ENCODE measurements at regions not wholly inside any gene's neighbourhood (a gene's known extent, or its start where the extent isn't known, plus 50 kb on each side); places are given as distances from the start of the nearest gene placed in this dataset.

DNA sequence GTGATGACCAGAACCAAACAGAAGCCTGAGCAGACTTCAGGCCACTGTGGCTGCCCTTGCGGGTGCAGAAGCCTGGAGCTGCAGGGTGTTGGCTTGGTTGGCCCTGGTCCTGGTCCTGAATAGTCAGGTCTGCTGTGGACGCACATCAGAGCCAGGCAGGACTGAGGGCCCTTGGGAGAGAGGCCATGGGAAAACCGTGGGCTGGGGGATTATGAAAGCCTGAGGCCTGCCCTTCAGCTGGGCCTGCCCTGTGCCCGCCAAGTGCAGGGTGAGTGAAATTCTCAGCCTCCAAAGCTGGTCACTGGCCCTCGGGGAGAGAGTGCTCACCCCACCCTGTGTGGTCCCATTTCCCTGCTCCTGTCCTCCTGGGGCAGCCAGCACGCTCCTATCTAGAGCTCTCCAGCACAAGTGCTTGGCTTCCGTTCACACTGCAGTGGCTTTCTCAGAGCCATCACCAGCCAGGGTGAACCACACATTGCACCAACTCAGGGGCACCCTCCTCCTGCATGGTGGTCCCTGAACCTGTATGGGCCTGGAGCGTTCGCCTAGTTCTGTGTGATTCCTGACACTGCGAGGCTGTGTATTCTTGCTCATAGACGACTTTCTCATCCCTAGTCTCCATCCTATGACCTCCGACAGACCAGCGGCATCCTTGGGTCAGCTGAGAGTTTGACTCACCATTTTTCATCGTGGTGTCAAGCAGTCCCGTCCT, 146.1 kb downstream of the TTLL2 start:
- no peak overlapping the region for H3K4me3 ChIP-seq (ENCODE audit: low read length)
- H3K36me3 ChIP-seq (ENCODE audit: insufficient read depth, low read length): no peaks in the 10 kb centered on the region
- no peak overlapping the region for H3K27ac ChIP-seq (ENCODE audit: low read depth, low read length)
- H3K27me3 ChIP-seq (ENCODE audit: insufficient read depth, low read length): no peaks in the 10 kb centered on the region
- WGBS: 90% methylated on average over 15 of the region's 15 CpGs
- H3K4me1 ChIP-seq (ENCODE audit: insufficient read depth, low read length): peaks cover 18% of the 10 kb centered on the region
- no peak overlapping the region for H3K9ac ChIP-seq (ENCODE audit: low read depth, low read length)
- no peaks in the 10 kb centered on the region for H3K9me3 ChIP-seq (ENCODE audit: insufficient read depth, low read depth, low read length)

GRCh38 chr6:167471548-167471930, 146.7 kb downstream of the TTLL2 start:
- Histone ChIP-seq H3K27ac (ENCODE audit: low read depth, low read length) (no peak overlapping the region), H3K4me1 (ENCODE audit: insufficient read depth, low read length) (peaks cover 23% of the 10 kb centered on the region), H3K27me3 (ENCODE audit: insufficient read depth, low read length) (no peaks in the 10 kb centered on the region), H3K36me3 (ENCODE audit: insufficient read depth, low read length) (no peaks in the 10 kb centered on the region), H3K4me3 (ENCODE audit: low read length) (no peak overlapping the region), H3K9ac (ENCODE audit: low read depth, low read length) (no peak overlapping the region), H3K9me3 (ENCODE audit: insufficient read depth, low read depth, low read length) (no peaks in the 10 kb centered on the region)
- 96% methylated on average over 10 of the region's 10 CpGs for WGBS

DNA sequence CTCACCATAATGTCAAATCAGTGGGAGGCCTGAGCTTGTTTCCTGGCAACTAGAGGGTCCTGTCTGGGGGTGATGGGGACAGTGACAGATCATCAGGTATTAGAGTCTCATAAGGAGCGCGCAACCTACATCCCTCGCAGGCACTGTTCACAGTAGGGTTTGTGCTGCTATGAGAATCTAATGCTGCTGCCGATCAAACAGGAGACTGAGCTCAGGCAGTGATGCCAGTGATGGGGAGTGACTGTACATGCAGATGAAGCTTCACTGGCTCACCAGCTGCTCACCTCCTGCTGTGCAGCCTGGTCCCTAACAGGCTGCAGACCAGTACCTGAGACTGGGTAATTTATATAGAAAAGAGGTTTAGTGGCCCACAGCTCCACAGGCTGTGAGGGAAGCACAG, 147.3 kb downstream of the TTLL2 start:
- peaks cover 26% of the 10 kb centered on the region for H3K4me1 ChIP-seq (ENCODE audit: insufficient read depth, low read length)
- H3K9ac ChIP-seq (ENCODE audit: low read depth, low read length): no peak overlapping the region
- no peak overlapping the region for H3K4me3 ChIP-seq (ENCODE audit: low read length)
- 95% methylated on average over 4 of the region's 4 CpGs for WGBS
- no peak overlapping the region for H3K27ac ChIP-seq (ENCODE audit: low read depth, low read length)
- no peaks in the 10 kb centered on the region for H3K27me3 ChIP-seq (ENCODE audit: insufficient read depth, low read length)
- no peaks in the 10 kb centered on the region for H3K36me3 ChIP-seq (ENCODE audit: insufficient read depth, low read length)
- H3K9me3 ChIP-seq (ENCODE audit: insufficient read depth, low read depth, low read length): no peaks in the 10 kb centered on the region

- H3K4me3 ChIP-seq (ENCODE audit: low read length): no peak overlapping the region
- no peaks in the 10 kb centered on the region for H3K36me3 ChIP-seq (ENCODE audit: insufficient read depth, low read length)
- WGBS: 79% methylated on average over 1 of the region's 1 CpG
- no peaks in the 10 kb centered on the region for H3K27me3 ChIP-seq (ENCODE audit: insufficient read depth, low read length)
- no peak overlapping the region for H3K9ac ChIP-seq (ENCODE audit: low read depth, low read length)
- H3K4me1 ChIP-seq (ENCODE audit: insufficient read depth, low read length): peaks cover 26% of the 10 kb centered on the region
- H3K9me3 ChIP-seq (ENCODE audit: insufficient read depth, low read depth, low read length): no peaks in the 10 kb centered on the region
- no peak overlapping the region for H3K27ac ChIP-seq (ENCODE audit: low read depth, low read length)
Observed at GRCh38 chr6:167472880-167473279, 148.0 kb downstream of the TTLL2 start.

DNA sequence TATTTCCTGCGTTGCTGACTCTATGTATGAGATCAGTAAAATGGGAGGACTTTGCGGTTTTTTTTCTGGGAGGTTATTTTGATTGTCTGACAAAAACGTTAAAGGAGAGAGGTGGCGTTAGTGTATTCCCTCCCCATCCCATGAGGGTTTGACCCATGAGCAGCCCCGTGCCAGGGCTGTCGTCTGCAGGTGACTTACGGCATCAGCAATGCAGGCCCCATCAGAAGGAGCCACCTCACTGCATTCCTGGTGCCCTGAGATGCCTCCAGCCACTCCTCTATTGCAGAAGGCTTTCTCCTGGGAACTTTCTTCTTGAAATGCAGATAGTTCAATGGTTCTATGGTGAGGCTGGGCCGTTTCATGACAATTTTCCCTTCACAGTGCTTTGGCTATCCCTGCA, 149.3 kb downstream of the TTLL2 start:
- H3K27me3 ChIP-seq (ENCODE audit: insufficient read depth, low read length): no peaks in the 10 kb centered on the region
- no peak overlapping the region for H3K9ac ChIP-seq (ENCODE audit: low read depth, low read length)
- no peaks in the 10 kb centered on the region for H3K36me3 ChIP-seq (ENCODE audit: insufficient read depth, low read length)
- H3K27ac ChIP-seq (ENCODE audit: low read depth, low read length): no peak overlapping the region
- H3K4me1 ChIP-seq (ENCODE audit: insufficient read depth, low read length): peaks cover 26% of the 10 kb centered on the region
- 82% methylated on average over 8 of the region's 8 CpGs for WGBS
- no peaks in the 10 kb centered on the region for H3K9me3 ChIP-seq (ENCODE audit: insufficient read depth, low read depth, low read length)
- no peak overlapping the region for H3K4me3 ChIP-seq (ENCODE audit: low read length)

GRCh38 chr6:167474725-167475124, 149.8 kb downstream of the TTLL2 start:
- no peaks in the 10 kb centered on the region for H3K36me3 ChIP-seq (ENCODE audit: insufficient read depth, low read length)
- peaks cover 24% of the 10 kb centered on the region for H3K4me1 ChIP-seq (ENCODE audit: insufficient read depth, low read length)
- 93% methylated on average over 3 of the region's 3 CpGs for WGBS
- no peaks in the 10 kb centered on the region for H3K27me3 ChIP-seq (ENCODE audit: insufficient read depth, low read length)
- no peaks in the 10 kb centered on the region for H3K9me3 ChIP-seq (ENCODE audit: insufficient read depth, low read depth, low read length)
- H3K27ac ChIP-seq (ENCODE audit: low read depth, low read length): no peak overlapping the region
- H3K4me3 ChIP-seq (ENCODE audit: low read length): no peak overlapping the region
- no peak overlapping the region for H3K9ac ChIP-seq (ENCODE audit: low read depth, low read length)

DNA sequence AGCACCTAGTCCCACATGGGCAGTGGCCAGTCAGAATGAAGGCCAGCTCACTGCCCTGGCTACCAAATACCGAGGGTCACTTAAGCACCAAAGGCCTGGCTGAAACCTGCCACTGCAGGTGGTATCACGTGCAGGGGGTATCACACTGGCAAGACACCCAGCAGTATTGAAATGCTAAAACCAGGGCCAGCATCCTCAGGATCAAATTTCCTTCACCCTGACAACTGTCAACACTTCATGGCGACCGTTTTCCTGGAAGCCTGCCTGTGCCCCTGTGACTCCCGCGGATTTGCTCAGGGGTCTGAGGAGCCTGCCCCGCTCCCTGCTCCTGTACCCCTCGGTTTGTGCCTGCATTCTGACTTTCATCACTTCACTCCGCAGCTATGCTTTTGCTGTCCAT, 151.1 kb downstream of the TTLL2 start:
- peaks cover 32% of the 10 kb centered on the region for H3K4me1 ChIP-seq (ENCODE audit: insufficient read depth, low read length)
- no peak overlapping the region for H3K4me3 ChIP-seq (ENCODE audit: low read length)
- H3K9ac ChIP-seq (ENCODE audit: low read depth, low read length): no peak overlapping the region
- no peaks in the 10 kb centered on the region for H3K36me3 ChIP-seq (ENCODE audit: insufficient read depth, low read length)
- H3K27ac ChIP-seq (ENCODE audit: low read depth, low read length): no peak overlapping the region
- H3K9me3 ChIP-seq (ENCODE audit: insufficient read depth, low read depth, low read length): no peaks in the 10 kb centered on the region
- WGBS: 8% methylated on average over 9 of the region's 9 CpGs
- H3K27me3 ChIP-seq (ENCODE audit: insufficient read depth, low read length): no peaks in the 10 kb centered on the region

DNA sequence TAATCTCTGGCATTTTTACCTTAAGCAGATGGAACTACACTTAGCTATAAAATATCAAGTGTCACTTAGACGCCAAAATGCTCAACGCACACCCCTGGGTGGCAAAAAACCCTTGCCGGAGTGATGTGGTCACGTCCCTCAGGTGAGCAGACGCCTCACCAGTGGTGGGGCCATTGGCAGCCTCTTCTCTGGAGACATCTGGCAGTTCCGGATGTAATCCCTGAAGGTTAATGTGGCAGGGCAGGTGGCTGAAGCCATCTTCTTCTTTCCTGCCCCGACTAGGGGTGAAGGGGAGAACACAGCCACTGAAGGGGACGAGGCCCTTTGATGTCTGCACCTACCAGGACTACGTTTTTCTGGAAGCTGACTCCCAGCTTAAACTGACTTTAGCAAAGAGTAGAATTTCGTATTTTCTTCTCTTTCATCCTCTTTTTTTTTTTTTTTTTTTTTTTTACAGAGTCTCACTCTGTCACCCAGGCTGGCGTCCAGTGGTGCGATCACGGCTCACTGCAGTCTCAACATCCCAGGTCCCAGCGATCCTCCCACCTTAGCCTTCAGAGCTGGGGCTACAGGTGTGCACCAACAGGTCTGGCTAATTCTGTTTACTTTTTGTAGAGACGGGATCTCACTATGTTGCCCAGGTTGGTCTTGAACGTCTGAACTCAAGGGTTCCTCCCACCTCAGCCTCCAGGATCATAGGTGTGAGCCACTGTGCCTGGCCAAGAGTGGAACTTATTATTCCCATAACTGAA, 152.1 kb downstream of the TTLL2 start:
- no peak overlapping the region for H3K27ac ChIP-seq (ENCODE audit: low read depth, low read length)
- no peak overlapping the region for H3K4me3 ChIP-seq (ENCODE audit: low read length)
- H3K4me1 ChIP-seq (ENCODE audit: insufficient read depth, low read length): peaks cover 32% of the 10 kb centered on the region
- H3K9ac ChIP-seq (ENCODE audit: low read depth, low read length): no peak overlapping the region
- WGBS: 87% methylated on average over 16 of the region's 16 CpGs
- no peaks in the 10 kb centered on the region for H3K36me3 ChIP-seq (ENCODE audit: insufficient read depth, low read length)
- H3K27me3 ChIP-seq (ENCODE audit: insufficient read depth, low read length): no peaks in the 10 kb centered on the region
- H3K9me3 ChIP-seq (ENCODE audit: insufficient read depth, low read depth, low read length): no peaks in the 10 kb centered on the region

- H3K4me3 ChIP-seq (ENCODE audit: low read length): no peak overlapping the region
- 92% methylated on average over 9 of the region's 9 CpGs for WGBS
- H3K27ac ChIP-seq (ENCODE audit: low read depth, low read length): no peak overlapping the region
- no peaks in the 10 kb centered on the region for H3K9me3 ChIP-seq (ENCODE audit: insufficient read depth, low read depth, low read length)
- no peak overlapping the region for H3K9ac ChIP-seq (ENCODE audit: low read depth, low read length)
- peaks cover 30% of the 10 kb centered on the region for H3K4me1 ChIP-seq (ENCODE audit: insufficient read depth, low read length)
- H3K36me3 ChIP-seq (ENCODE audit: insufficient read depth, low read length): no peaks in the 10 kb centered on the region
- no peaks in the 10 kb centered on the region for H3K27me3 ChIP-seq (ENCODE audit: insufficient read depth, low read length)
Observed at GRCh38 chr6:167477688-167478087, 152.8 kb downstream of the TTLL2 start.

DNA sequence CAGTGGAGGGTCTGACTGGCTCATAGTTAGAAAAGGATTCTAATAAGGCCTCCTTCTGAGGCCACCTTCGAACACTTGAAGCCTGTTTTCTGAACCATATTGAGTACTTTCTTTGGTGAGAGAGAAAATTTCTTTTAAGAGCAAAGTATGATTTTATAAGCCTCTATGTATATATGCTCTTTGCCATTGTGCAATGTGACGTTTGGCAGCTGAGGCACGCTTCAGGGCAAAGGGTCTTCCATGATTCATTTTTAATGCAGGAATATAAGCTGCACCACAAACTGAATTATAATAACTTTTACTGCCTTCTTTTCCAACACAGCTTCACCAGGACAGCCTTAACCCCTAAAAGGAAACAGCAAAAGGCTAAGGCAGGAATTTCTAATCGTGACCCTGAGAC, 154.4 kb downstream of the TTLL2 start:
- WGBS: 90% methylated on average over 4 of the region's 4 CpGs
- Histone ChIP-seq H3K9ac (ENCODE audit: low read depth, low read length) (no peak overlapping the region), H3K9me3 (ENCODE audit: insufficient read depth, low read depth, low read length) (no peaks in the 10 kb centered on the region), H3K4me1 (ENCODE audit: insufficient read depth, low read length) (peaks cover 24% of the 10 kb centered on the region), H3K36me3 (ENCODE audit: insufficient read depth, low read length) (no peaks in the 10 kb centered on the region), H3K4me3 (ENCODE audit: low read length) (no peak overlapping the region), H3K27ac (ENCODE audit: low read depth, low read length) (no peak overlapping the region), H3K27me3 (ENCODE audit: insufficient read depth, low read length) (no peaks in the 10 kb centered on the region)

GRCh38 chr6:167479901-167480648, 155.2 kb downstream of the TTLL2 start:
- Histone ChIP-seq H3K4me1 (ENCODE audit: insufficient read depth, low read length) (peaks cover 24% of the 10 kb centered on the region), H3K9me3 (ENCODE audit: insufficient read depth, low read depth, low read length) (no peaks in the 10 kb centered on the region), H3K36me3 (ENCODE audit: insufficient read depth, low read length) (no peaks in the 10 kb centered on the region), H3K27me3 (ENCODE audit: insufficient read depth, low read length) (no peaks in the 10 kb centered on the region), H3K27ac (ENCODE audit: low read depth, low read length) (no peak overlapping the region), H3K9ac (ENCODE audit: low read depth, low read length) (no peak overlapping the region), H3K4me3 (ENCODE audit: low read length) (no peak overlapping the region)
- WGBS: 52% methylated on average over 7 of the region's 8 CpGs
